K562 (cell line): ENCODE measurements at regions not wholly inside any gene's neighbourhood (a gene's known extent, or its start where the extent isn't known, plus 50 kb on each side); places are given as distances from the start of the nearest gene placed in this dataset.

ENCODE experiments used
- ATAC-seq: fragments of 200-7000 bp; cut with Tn5 transposase; 3 replicates; pipeline ENCODE4 v1.9.1; 2020; ENCODE audit warnings: moderate library complexity
- BruUV-seq: library from RNA; stranded (reverse); fragments of 400-500 nt; replicated peaks from 2 replicates; lab custom pipeline; 2021; lab: Mats Ljungman, UMichigan
- CTCF ChIA-PET: fragments of 300-600 bp; formaldehyde crosslinking; extraction: SDS; loops from one replicate; lab custom pipeline; 2021; ENCODE audit warnings: low intra/inter-chr PET ratio; lab: Yijun Ruan, JAX
- POLR2A ChIA-PET: fragments of 300-600, 350-650 bp; sonication (Branson Sonifier 250); formaldehyde crosslinking; extraction: SDS; loops from one replicate; lab custom pipeline; 2021; ENCODE audit warnings: antibody characterized with exemption, inconsistent platforms; lab: Yijun Ruan, JAX
- DNase-seq, 4 experiments: peaks; one replicate each; pipeline versions ENCODE4 v3.0.0 to v3.0.0-alpha.2; 2011 to 2018; ENCODE audit warnings: low spot score in 3 of 4, mixed read lengths in 3 of 4; ENCODE audit errors: extremely low read depth in 1 of 4
- FAIRE-seq: peaks from 2 replicates; lab custom pipeline; 2011; peaks lifted over from hg19 to GRCh38; lab: Jason Lieb, UNC
- H2AFZ ChIP-seq: 2 replicates; pipeline ENCODE4 v1.6.0; 2011; ENCODE audit warnings: low read depth, low read length, control low read depth, inconsistent platforms
- H3K27ac ChIP-seq: fragments of 200-600 bp; 3 replicates; pipeline ENCODE4 v1.8.0; 2011; ENCODE audit warnings: low read depth, mild to moderate bottlenecking, control low read depth, inconsistent platforms, low read length, moderate library complexity, mixed read lengths; ENCODE audit errors: extremely low read depth
- H3K27me3 ChIP-seq, 2 experiments: fragments of 300-600 bp in 1 of 2; 2 replicates in 1 of 2; 3 replicates in 1 of 2; pipeline versions ENCODE4 v1.6.0 to v1.8.0; 2011; ENCODE audit warnings: inconsistent platforms in 2 of 2, low read length in 2 of 2, mild to moderate bottlenecking in 1 of 2, mixed read lengths in 1 of 2, moderate library complexity in 1 of 2; ENCODE audit not compliant: control insufficient read depth in 2 of 2, insufficient read depth in 2 of 2
- H3K36me3 ChIP-seq: fragments of 300-600 bp; 3 replicates; pipeline ENCODE4 v1.8.0; 2011; ENCODE audit warnings: mild to moderate bottlenecking, low read length, inconsistent platforms; ENCODE audit not compliant: control insufficient read depth, insufficient read depth
- H3K4me1 ChIP-seq, 2 experiments: fragments of 200-600 bp in 1 of 2; replicated peaks in 1 of 2; 2 replicates in 1 of 2; 3 replicates in 1 of 2; pipeline versions ENCODE4 v1.5.1 to v1.8.0; 2011; ENCODE audit warnings: inconsistent platforms in 2 of 2, low read length in 2 of 2, mild to moderate bottlenecking in 1 of 2, mixed read lengths in 1 of 2, moderate library complexity in 1 of 2; ENCODE audit not compliant: control insufficient read depth in 2 of 2, insufficient read depth in 2 of 2
- H3K4me2 ChIP-seq: 2 replicates; pipeline ENCODE4 v1.6.1; 2011; ENCODE audit warnings: low read length, control low read depth, inconsistent platforms, mixed read lengths; ENCODE audit not compliant: insufficient read depth
- H3K4me3 ChIP-seq: fragments of 200-600 bp; sonication (generic), shearing (Covaris generic); 2 replicates; pipeline ENCODE4 v1.5.1; 2016; ENCODE audit warnings: control low read depth, inconsistent platforms
- H3K79me2 ChIP-seq: fragments of 200-600 bp; 3 replicates; pipeline ENCODE4 v1.8.0; 2011; ENCODE audit warnings: low read length, inconsistent platforms; ENCODE audit not compliant: control insufficient read depth, insufficient read depth
- H3K9ac ChIP-seq, 2 experiments: 2 replicates each; pipeline versions ENCODE4 v1.6.0 to v1.6.1; 2011; ENCODE audit warnings: low read depth in 2 of 2, low read length in 2 of 2, control low read depth in 1 of 2, inconsistent platforms in 1 of 2, mild to moderate bottlenecking in 1 of 2, mixed read lengths in 1 of 2; ENCODE audit not compliant: insufficient read depth in 1 of 2
- H3K9me1 ChIP-seq: one replicate; pipeline ENCODE4 v1.6.0; 2011; ENCODE audit warnings: inconsistent platforms, mild to moderate bottlenecking, low read length, moderate library complexity; ENCODE audit not compliant: control insufficient read depth, insufficient read depth
- H3K9me3 ChIP-seq: replicated peaks from 2 replicates; pipeline ENCODE4 v1.5.1; 2011; ENCODE audit warnings: low read depth, low read length, inconsistent platforms; ENCODE audit not compliant: control insufficient read depth, insufficient read depth
- H4K20me1 ChIP-seq: replicated peaks from 2 replicates; pipeline ENCODE4 v1.6.1; 2011; ENCODE audit warnings: low read length, inconsistent platforms, mixed read lengths; ENCODE audit not compliant: control insufficient read depth, insufficient read depth
- BMI1 ChIP-seq: fragments of 150-350 bp; IDR thresholded peaks from 2 replicates; pipeline ENCODE4 v1.6.1; 2014; ENCODE audit warnings: low read length
- DACH1 ChIP-seq: fragments of 450-650 bp; IDR thresholded peaks from 2 replicates; pipeline ENCODE4 v1.6.1; 2018; ENCODE audit not compliant: partially characterized antibody
- HDAC3 ChIP-seq: fragments of 450-650 bp; IDR thresholded peaks from 2 replicates; pipeline ENCODE4 v1.6.1; 2018; ENCODE audit warnings: borderline replicate concordance, mild to moderate bottlenecking, moderate library complexity; ENCODE audit not compliant: partially characterized antibody
- KAT8 ChIP-seq: fragments of 450-650 bp; IDR thresholded peaks from 2 replicates; pipeline ENCODE4 v1.6.1; 2016; ENCODE audit warnings: low read depth, mild to moderate bottlenecking
- MAFF ChIP-seq: IDR thresholded peaks from 2 replicates; pipeline ENCODE4 v1.6.1; 2012; ENCODE audit warnings: low read length, improper control_type of control experiment
- MCM5 ChIP-seq: fragments of 450-650 bp; IDR thresholded peaks from 2 replicates; pipeline ENCODE4 v1.6.1; 2016; ENCODE audit warnings: low read depth
- RBM25 ChIP-seq: fragments of 200-400 bp; formaldehyde crosslinking; IDR thresholded peaks from 2 replicates; pipeline ENCODE4 v1.6.1; 2018; ENCODE audit warnings: low read length, low read depth, moderate library complexity; ENCODE audit not compliant: severe bottlenecking
- SRSF7 ChIP-seq: fragments of 200-400 bp; formaldehyde crosslinking; optimal IDR thresholded peaks from 2 replicates; pipeline ENCODE3; 2017; ENCODE audit warnings: mild to moderate bottlenecking, low read depth, low read length
- TAF15 ChIP-seq: fragments of 200-400 bp; formaldehyde crosslinking; IDR thresholded peaks from 2 replicates; pipeline ENCODE4 v1.6.1; 2017; ENCODE audit warnings: mild to moderate bottlenecking, low read depth, low read length, moderate library complexity
- TAF7 ChIP-seq: fragments of 450-650 bp; IDR thresholded peaks from 2 replicates; pipeline ENCODE4 v1.6.1; 2016; ENCODE audit warnings: missing genetic modification characterization, missing compliant biosample characterization
- WGBS: fragments of 100-300 bp; shearing (Covaris generic); methylation state at CpG from one replicate; pipeline ENCODE4 v1.1.6; 2016; ENCODE audit warnings: low coverage, mixed read lengths; ENCODE audit not compliant: insufficient coverage; ENCODE audit errors: missing lambda C conversion rate; 5-methylcytosine and 5-hydroxymethylcytosine counted together
- in situ Hi-C: fragments of 300-500 bp; cut with MboI; formaldehyde crosslinking; loops from 4 replicates; pipeline ENCODE4 v1.15.0; 2018; ENCODE audit warnings: inconsistent platforms, mixed read lengths
- intact Hi-C: fragments of 100-400 bp; cut with micrococcal nuclease; formaldehyde crosslinking; loops from 2 replicates; pipeline ENCODE4 v1.14.2; 2022
- TF ChIP-seq, protein P1 (sequence below): sonication (generic); formaldehyde crosslinking; IDR thresholded peaks from 2 replicates; pipeline ENCODE4 v1.8.1; 2022; ENCODE audit warnings: missing genetic modification reagents
- TF ChIP-seq, protein P2 (sequence below): fragments of 450-650 bp; formaldehyde crosslinking; conservative IDR thresholded peaks from 2 replicates; pipeline ENCODE4 v1.4.0; 2022; ENCODE audit warnings: mild to moderate bottlenecking, missing genetic modification characterization
- TF ChIP-seq, protein P3 (sequence below): fragments of 250-450 bp; sonication (Bioruptor Pico); IDR thresholded peaks from 2 replicates; pipeline ENCODE4 v1.4.0; 2020; ENCODE audit warnings: mild to moderate bottlenecking, moderate library complexity
- TF ChIP-seq, protein P4 (sequence below): fragments of 200-400 bp; formaldehyde crosslinking; IDR thresholded peaks from 2 replicates; pipeline ENCODE4 v1.6.1; 2017; ENCODE audit warnings: mild to moderate bottlenecking, low read depth, low read length, moderate library complexity
- TF ChIP-seq, protein P5 (sequence below): fragments of 450-650 bp; IDR thresholded peaks from 2 replicates; pipeline ENCODE4 v1.6.1; 2016

DNA sequence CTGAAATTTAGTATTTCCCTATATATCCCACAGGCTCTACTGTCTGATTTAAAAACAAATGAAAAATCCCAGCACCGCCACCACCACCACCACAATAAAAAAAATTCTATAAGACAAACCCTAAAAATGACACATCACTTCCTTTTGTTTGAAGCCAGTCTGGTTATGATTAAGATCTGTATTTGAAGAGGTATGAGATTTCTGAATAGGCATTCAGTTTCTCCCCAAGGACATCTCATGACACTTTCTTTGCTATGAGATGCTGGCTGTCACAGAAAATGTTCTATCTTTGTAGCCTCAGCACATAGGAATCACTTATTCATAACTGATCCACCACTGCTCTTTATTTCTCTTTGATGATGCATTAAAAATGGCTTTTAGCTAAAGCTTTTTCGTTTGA, 1071.0 kb downstream of the SLC6A15 start:
- no peak for FAIRE-seq
- POLR2A ChIA-PET, result no interaction called here
- no peaks in the 10 kb centered on the region for H3K4me1 ChIP-seq
- H3K79me2 ChIP-seq, result no peaks in the 10 kb centered on the region
- CTCF ChIA-PET, result no interaction called here
- in situ Hi-C loops, result no loop called here
- no TSS peak for BruUV-seq
- 0% methylated on average over 2 of the region's 2 CpGs for WGBS
- H3K27ac ChIP-seq, result no peak overlapping the region
- H3K9me3 ChIP-seq, result no peaks in the 10 kb centered on the region
- intact Hi-C loops, result no loop called here
- ATAC-seq, result no peak
- H3K9ac ChIP-seq, result no peak overlapping the region
- no peak overlapping the region for H3K4me3 ChIP-seq
- DNase-seq, result no peak
- H3K9me1 ChIP-seq, result no peaks in the 10 kb centered on the region
- H4K20me1 ChIP-seq, result no peaks in the 10 kb centered on the region
- H3K36me3 ChIP-seq, result no peaks in the 10 kb centered on the region
- H3K27me3 ChIP-seq, result no peaks in the 10 kb centered on the region
- no peak overlapping the region for H3K4me2 ChIP-seq
- no peak overlapping the region for H2AFZ ChIP-seq
- TF ChIP-seq MCM5 (no peak), TAF15 (no peak), HDAC3 (no peak), MAFF (no peak), TAF7 (no peak), RBM25 (no peak), DACH1 (no peak), BMI1 (no peak), SRSF7 (no peak), KAT8 (no peak)
- TF ChIP-seq, protein P1, sequence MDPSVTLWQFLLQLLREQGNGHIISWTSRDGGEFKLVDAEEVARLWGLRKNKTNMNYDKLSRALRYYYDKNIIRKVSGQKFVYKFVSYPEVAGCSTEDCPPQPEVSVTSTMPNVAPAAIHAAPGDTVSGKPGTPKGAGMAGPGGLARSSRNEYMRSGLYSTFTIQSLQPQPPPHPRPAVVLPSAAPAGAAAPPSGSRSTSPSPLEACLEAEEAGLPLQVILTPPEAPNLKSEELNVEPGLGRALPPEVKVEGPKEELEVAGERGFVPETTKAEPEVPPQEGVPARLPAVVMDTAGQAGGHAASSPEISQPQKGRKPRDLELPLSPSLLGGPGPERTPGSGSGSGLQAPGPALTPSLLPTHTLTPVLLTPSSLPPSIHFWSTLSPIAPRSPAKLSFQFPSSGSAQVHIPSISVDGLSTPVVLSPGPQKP (CRISPR knock-in tag), result no peak
- TF ChIP-seq, protein P2, sequence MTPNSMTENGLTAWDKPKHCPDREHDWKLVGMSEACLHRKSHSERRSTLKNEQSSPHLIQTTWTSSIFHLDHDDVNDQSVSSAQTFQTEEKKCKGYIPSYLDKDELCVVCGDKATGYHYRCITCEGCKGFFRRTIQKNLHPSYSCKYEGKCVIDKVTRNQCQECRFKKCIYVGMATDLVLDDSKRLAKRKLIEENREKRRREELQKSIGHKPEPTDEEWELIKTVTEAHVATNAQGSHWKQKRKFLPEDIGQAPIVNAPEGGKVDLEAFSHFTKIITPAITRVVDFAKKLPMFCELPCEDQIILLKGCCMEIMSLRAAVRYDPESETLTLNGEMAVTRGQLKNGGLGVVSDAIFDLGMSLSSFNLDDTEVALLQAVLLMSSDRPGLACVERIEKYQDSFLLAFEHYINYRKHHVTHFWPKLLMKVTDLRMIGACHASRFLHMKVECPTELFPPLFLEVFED (CRISPR knock-in tag), result no peak
- TF ChIP-seq, protein P3, sequence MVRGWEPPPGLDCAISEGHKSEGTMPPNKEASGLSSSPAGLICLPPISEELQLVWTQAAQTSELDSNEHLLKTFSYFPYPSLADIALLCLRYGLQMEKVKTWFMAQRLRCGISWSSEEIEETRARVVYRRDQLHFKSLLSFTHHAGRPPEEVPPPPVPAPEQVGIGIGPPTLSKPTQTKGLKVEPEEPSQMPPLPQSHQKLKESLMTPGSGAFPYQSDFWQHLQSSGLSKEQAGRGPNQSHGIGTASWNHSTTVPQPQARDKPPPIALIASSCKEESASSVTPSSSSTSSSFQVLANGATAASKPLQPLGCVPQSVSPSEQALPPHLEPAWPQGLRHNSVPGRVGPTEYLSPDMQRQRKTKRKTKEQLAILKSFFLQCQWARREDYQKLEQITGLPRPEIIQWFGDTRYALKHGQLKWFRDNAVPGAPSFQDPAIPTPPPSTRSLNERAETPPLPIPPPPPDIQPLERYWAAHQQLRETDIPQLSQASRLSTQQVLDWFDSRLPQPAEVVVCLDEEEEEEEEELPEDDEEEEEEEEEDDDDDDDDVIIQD (CRISPR knock-in tag), result no peak
- TF ChIP-seq, protein P4, sequence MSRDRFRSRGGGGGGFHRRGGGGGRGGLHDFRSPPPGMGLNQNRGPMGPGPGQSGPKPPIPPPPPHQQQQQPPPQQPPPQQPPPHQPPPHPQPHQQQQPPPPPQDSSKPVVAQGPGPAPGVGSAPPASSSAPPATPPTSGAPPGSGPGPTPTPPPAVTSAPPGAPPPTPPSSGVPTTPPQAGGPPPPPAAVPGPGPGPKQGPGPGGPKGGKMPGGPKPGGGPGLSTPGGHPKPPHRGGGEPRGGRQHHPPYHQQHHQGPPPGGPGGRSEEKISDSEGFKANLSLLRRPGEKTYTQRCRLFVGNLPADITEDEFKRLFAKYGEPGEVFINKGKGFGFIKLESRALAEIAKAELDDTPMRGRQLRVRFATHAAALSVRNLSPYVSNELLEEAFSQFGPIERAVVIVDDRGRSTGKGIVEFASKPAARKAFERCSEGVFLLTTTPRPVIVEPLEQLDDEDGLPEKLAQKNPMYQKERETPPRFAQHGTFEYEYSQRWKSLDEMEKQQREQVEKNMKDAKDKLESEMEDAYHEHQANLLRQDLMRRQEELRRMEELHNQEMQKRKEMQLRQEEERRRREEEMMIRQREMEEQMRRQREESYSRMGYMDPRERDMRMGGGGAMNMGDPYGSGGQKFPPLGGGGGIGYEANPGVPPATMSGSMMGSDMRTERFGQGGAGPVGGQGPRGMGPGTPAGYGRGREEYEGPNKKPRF, result no peak
- TF ChIP-seq, protein P5, sequence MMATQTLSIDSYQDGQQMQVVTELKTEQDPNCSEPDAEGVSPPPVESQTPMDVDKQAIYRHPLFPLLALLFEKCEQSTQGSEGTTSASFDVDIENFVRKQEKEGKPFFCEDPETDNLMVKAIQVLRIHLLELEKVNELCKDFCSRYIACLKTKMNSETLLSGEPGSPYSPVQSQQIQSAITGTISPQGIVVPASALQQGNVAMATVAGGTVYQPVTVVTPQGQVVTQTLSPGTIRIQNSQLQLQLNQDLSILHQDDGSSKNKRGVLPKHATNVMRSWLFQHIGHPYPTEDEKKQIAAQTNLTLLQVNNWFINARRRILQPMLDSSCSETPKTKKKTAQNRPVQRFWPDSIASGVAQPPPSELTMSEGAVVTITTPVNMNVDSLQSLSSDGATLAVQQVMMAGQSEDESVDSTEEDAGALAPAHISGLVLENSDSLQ, result no peak
